Endothelial cell of umbilical vein (primary cell): ENCODE measurements at regions not wholly inside any gene's neighbourhood (a gene's known extent, or its start where the extent isn't known, plus 50 kb on each side); places are given as distances from the start of the nearest gene placed in this dataset.

ENCODE experiments used
- BruUV-seq: library from RNA; stranded (reverse); fragments of 400-500 nt; replicated peaks from 2 replicates; lab custom pipeline; 2021; lab: Mats Ljungman, UMichigan
- CTCF ChIA-PET: fragments of 300-600, 350-600 bp; sonication (Branson Sonifier 250); formaldehyde crosslinking; loops from one replicate; lab custom pipeline; 2021; ENCODE audit warnings: antibody characterized with exemption, inconsistent platforms; lab: Charles Lee
- POLR2A ChIA-PET: fragments of 300-600, 350-600 bp; sonication (Branson Sonifier 250); formaldehyde crosslinking; loops from one replicate; lab custom pipeline; 2021; ENCODE audit warnings: antibody characterized with exemption, inconsistent platforms; lab: Charles Lee
- DNase-seq: peaks from one replicate; pipeline ENCODE4 v3.0.0-alpha.2; 2011; ENCODE audit warnings: low read depth, low spot score
- FAIRE-seq: peaks from 2 replicates; lab custom pipeline; 2011; peaks lifted over from hg19 to GRCh38; lab: Jason Lieb, UNC
- H2AFZ ChIP-seq: 2 replicates; pipeline ENCODE4 v1.6.0; 2012; ENCODE audit warnings: low read depth, low read length, control low read depth, inconsistent platforms
- H3K27ac ChIP-seq: 2 replicates; pipeline ENCODE4 v1.5.1; 2011; ENCODE audit warnings: low read depth, mild to moderate bottlenecking, control low read depth, low read length, moderate library complexity; ENCODE audit not compliant: insufficient read depth
- H3K27me3 ChIP-seq, 2 experiments: 2 replicates each; pipeline versions ENCODE4 v1.6.0 to v1.6.1; 2011; ENCODE audit warnings: low read length in 2 of 2, mixed read lengths in 1 of 2; ENCODE audit not compliant: control insufficient read depth in 2 of 2, insufficient read depth in 2 of 2
- H3K36me3 ChIP-seq, 2 experiments: 2 replicates in 1 of 2; 3 replicates in 1 of 2; pipeline ENCODE4 v1.5.1; 2011; ENCODE audit warnings: low read length in 2 of 2, mild to moderate bottlenecking in 1 of 2, moderate library complexity in 1 of 2; ENCODE audit not compliant: control insufficient read depth in 2 of 2, insufficient read depth in 2 of 2; ENCODE audit errors: extremely low read depth in 1 of 2
- H3K4me1 ChIP-seq: 3 replicates; pipeline ENCODE4 v1.5.1; 2011; ENCODE audit warnings: mild to moderate bottlenecking, low read length; ENCODE audit not compliant: control insufficient read depth, insufficient read depth; ENCODE audit errors: extremely low read depth
- H3K4me2 ChIP-seq: 2 replicates; pipeline ENCODE4 v1.6.1; 2011; ENCODE audit warnings: low read length, control low read depth, mixed read lengths; ENCODE audit not compliant: insufficient read depth
- H3K4me3 ChIP-seq, 3 experiments: fragments of 200-600 bp in 1 of 3; sonication (generic), shearing (Covaris generic) in 1 of 3; replicated peaks in 1 of 3; 2 replicates each; pipeline ENCODE4 v1.5.1; 2011 to 2016; ENCODE audit warnings: control low read depth in 3 of 3, low read length in 3 of 3, mild to moderate bottlenecking in 2 of 3, inconsistent platforms in 1 of 3, low read depth in 1 of 3, moderate library complexity in 1 of 3; ENCODE audit not compliant: insufficient read depth in 1 of 3
- H3K79me2 ChIP-seq: 2 replicates; pipeline ENCODE4 v1.6.0; 2012; ENCODE audit warnings: low read length, inconsistent platforms; ENCODE audit not compliant: control insufficient read depth, insufficient read depth
- H3K9ac ChIP-seq: replicated peaks from 2 replicates; pipeline ENCODE3; 2011; ENCODE audit warnings: low read length, control low read depth; ENCODE audit not compliant: insufficient read depth; ENCODE audit errors: extremely low read depth
- H3K9me1 ChIP-seq: replicated peaks from 3 replicates; pipeline ENCODE4 v1.6.0; 2011; ENCODE audit warnings: mild to moderate bottlenecking, low read length; ENCODE audit not compliant: control insufficient read depth, insufficient read depth; ENCODE audit errors: extremely low read depth
- H3K9me3 ChIP-seq: replicated peaks from 2 replicates; pipeline ENCODE4 v1.5.1; 2012; ENCODE audit warnings: low read length, inconsistent platforms; ENCODE audit not compliant: control insufficient read depth, insufficient read depth
- H4K20me1 ChIP-seq: replicated peaks from 2 replicates; pipeline ENCODE3; 2011; ENCODE audit warnings: mild to moderate bottlenecking, low read length; ENCODE audit not compliant: control insufficient read depth, insufficient read depth; ENCODE audit errors: extremely low read depth
- CTCF ChIP-seq, 2 donors: IDR thresholded peaks; 1 replicate in 1 of 2; 2 replicates in 1 of 2; pipeline ENCODE4 v1.5.1; 2011; ENCODE audit warnings: low read length in 2 of 2, mild to moderate bottlenecking in 2 of 2, moderate library complexity in 2 of 2, control low read depth in 1 of 2, inconsistent platforms in 1 of 2, low read depth in 1 of 2; ENCODE audit not compliant: insufficient read depth in 1 of 2; ENCODE audit errors: extremely low read depth in 1 of 2
- EZH2 ChIP-seq: IDR thresholded peaks from 2 replicates; pipeline ENCODE4 v1.6.1; 2012; ENCODE audit warnings: borderline replicate concordance, low read depth, mild to moderate bottlenecking, moderate library complexity, low read length, inconsistent platforms; ENCODE audit not compliant: severe bottlenecking
- FOS ChIP-seq: IDR thresholded peaks from 2 replicates; pipeline ENCODE4 v1.6.1; 2011; ENCODE audit warnings: mild to moderate bottlenecking, low read length, moderate library complexity, borderline replicate concordance; ENCODE audit not compliant: insufficient read depth
- GATA2 ChIP-seq: IDR thresholded peaks from 2 replicates; pipeline ENCODE4 v1.7.0; 2011; ENCODE audit warnings: low read depth, mild to moderate bottlenecking, moderate library complexity, mixed read lengths, low read length; ENCODE audit not compliant: insufficient read length, insufficient read depth
- JUN ChIP-seq: IDR thresholded peaks from 2 replicates; pipeline ENCODE4 v1.6.1; 2011; ENCODE audit warnings: borderline replicate concordance, low read depth; ENCODE audit not compliant: insufficient read length, insufficient read depth
- MAX ChIP-seq: IDR thresholded peaks from 2 replicates; pipeline ENCODE4 v1.6.1; 2011; ENCODE audit not compliant: insufficient read depth, insufficient read length
- MYC ChIP-seq: IDR thresholded peaks from one replicate; pipeline ENCODE4 v1.6.1; 2011; ENCODE audit warnings: mild to moderate bottlenecking, low read depth, low read length
- POLR2A ChIP-seq: IDR thresholded peaks from 2 replicates; pipeline ENCODE4 v1.6.1; 2012; ENCODE audit warnings: low read depth, mild to moderate bottlenecking, control low read depth, low read length
- POLR2AphosphoS5 ChIP-seq: IDR thresholded peaks from 2 replicates; pipeline ENCODE4 v1.6.1; 2012; ENCODE audit warnings: low read depth, mild to moderate bottlenecking, control low read depth, low read length, moderate library complexity; ENCODE audit not compliant: insufficient read depth
- dilution Hi-C: fragments of 300-500 bp; cut with MboI; formaldehyde crosslinking; loops from one replicate; pipeline ENCODE4 v1.15.0; 2019; ENCODE audit warnings: low sequenced_read_pairs; ENCODE audit not compliant: extremely low pct_ligation_motif_present
- intact Hi-C: fragments of 100-400 bp; cut with micrococcal nuclease; formaldehyde crosslinking; loops from one replicate; pipeline ENCODE4 v1.10.0; 2022

- Histone ChIP-seq H3K9me3 (peaks cover 2% of the 10 kb centered on the region), H3K9me1 (no peaks in the 10 kb centered on the region), H3K4me3 (no peak overlapping the region), H2AFZ (no peak overlapping the region), H3K36me3 (no peaks in the 10 kb centered on the region), H3K27me3 (no peaks in the 10 kb centered on the region), H3K4me2 (no peak overlapping the region), H3K79me2 (no peaks in the 10 kb centered on the region), H3K4me1 (no peaks in the 10 kb centered on the region), H3K9ac (no peak overlapping the region), H3K27ac (no peak overlapping the region), H4K20me1 (no peaks in the 10 kb centered on the region)
- dilution Hi-C loops (no loop called here), intact Hi-C loops (no loop called here)
- DNase-seq (no peak), FAIRE-seq (no peak)
- ChIA-PET POLR2A (no interaction called here), CTCF (no interaction called here)
- no TSS peak for BruUV-seq
- TF ChIP-seq JUN (no peak), MYC (no peak), EZH2 (no peak), CTCF (IDR thresholded peaks at IDR 0.05; ENCODE audit: extremely low read depth in 1 of 2, insufficient read depth in 1 of 2, low read depth in 1 of 2, low read length in 2 of 2) (no peak), POLR2A (no peak), POLR2AphosphoS5 (no peak), GATA2 (no peak), MAX (no peak), FOS (no peak)
These were observed 385.4 kb upstream of the GYPC start for GRCh38 chr2:126270587-126270986.
